NCI-H2196 treated with DMSO at 0.1 percent for 48 hours (cell line): ENCODE measurements at regions not wholly inside any gene's neighbourhood (a gene's known extent, or its start where the extent isn't known, plus 50 kb on each side); places are given as distances from the start of the nearest gene placed in this dataset.
"Not testable (repeated sequence)": the region's sequence is repeated elsewhere in the genome, so short reads cannot be mapped to it uniquely, and the experiment has no call there.

ENCODE experiments used
- DNase-seq: peaks from one replicate; lab custom pipeline; 2025; ENCODE audit not compliant: unreplicated experiment; lab: John Stamatoyannopoulos, UW

- DNase-seq: no peak
Measured at GRCh38 chr6:28657769-28658465, 132.2 kb downstream of the GPX5 start.

DNA sequence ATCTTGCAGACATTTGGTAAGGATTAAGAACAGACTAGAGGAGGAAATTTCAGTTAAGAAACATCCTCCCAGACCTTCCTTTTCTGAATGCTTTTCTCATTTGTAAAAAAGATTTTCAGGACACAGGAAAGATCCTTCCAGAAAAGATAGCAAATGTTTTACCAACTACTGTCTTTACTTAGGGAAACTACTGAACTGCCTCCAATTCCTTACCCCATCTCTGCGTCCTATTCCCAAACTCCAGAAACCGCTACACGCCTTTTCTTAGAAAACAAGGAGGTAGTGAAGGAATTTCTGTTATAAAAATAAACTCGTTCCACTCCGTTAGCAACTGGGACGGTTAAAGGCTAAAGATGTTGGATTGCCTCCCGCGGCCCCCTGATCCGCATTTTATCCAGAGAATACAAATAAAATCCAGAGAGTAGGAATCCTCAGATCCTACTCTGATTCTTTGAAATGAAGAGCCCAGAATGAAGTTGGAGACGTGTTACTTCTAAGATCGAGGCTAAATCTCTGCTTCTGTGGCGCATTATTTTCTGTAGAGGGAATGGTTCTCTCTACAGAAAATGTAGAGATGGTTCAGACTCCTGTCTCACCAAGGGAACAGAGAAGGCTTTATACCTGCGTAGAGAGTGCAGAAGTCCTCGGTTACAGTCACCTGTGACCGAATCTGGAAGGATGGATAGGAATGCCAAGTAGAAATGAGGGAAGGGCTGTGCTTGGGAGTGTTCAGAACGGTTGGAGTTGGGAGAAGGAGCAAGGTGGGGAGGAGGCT, 133.0 kb downstream of the GPX5 start:
- no peak for DNase-seq

DNA sequence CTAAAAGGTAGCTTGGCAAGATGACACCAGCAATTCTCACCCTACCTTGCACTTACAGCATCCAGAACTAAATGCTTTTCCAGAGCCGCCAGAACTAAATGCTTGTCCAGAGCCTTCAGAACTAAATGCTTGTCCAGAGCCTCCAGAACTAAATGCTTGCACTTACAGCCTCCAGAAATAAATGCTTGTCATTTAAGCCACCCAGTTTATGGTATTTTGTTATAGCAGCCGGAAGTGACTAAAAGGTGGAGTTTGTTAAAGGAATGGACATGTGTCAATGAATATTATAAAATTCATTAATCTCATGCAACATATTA, 133.5 kb downstream of the GPX5 start:
- DNase-seq: no peak

DNA sequence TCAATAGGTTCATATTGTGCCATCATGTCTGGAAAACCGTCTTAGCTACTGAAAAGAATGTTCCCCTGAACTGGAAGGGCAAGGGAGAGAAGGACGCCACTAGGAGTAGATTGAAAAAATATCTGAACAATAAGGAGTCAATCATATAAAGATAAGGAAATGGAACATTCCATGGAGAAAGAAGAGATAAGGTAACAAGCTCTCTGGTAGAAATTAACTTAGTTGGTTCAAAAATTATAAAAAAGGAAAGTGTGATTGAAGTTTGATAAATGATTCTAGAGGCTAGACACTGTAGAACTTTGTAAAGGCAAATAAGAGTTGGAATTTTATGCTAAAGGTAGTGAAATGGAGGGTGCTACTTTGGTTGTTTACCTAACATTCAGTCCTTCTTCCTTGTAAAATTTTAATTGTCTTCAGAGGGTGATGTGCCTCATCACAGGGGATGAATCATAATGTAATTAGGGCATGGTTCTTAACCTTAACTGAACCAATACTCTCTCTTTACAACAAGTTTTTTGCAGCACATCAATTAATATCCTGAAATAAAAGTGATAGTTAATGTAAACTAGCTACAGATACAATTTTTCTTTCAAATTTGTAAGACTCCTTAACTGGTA, 135.5 kb downstream of the GPX5 start:
- no peak for DNase-seq

DNA sequence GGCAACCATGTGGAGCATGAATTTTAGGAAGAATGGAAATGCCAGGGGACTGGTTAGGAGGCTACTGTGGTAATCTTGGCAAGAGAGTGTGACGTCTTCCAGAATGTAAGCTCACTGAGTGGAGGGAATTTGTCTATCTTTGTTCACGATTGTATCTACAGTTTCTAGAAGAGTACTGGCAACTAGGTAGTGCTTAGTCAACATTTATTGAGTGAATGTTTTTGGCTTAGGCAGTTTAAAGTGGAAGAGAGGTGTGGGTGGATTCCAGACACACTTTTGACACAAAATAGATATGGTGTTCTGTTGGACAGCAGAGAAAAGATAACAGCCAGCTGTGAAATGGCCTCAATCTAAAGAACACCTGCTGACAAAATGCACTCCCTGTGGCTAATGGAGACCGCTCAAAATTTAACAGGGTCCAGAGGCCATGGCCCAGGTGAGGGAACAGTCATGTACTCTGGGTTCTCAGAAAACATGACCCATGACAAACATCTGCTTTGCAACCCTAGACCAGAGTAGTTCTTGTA, 139.3 kb downstream of the GPX5 start:
- no peak for DNase-seq

GRCh38 chr6:28673417-28673786, 147.7 kb downstream of the GPX5 start:
- no peak for DNase-seq

DNA sequence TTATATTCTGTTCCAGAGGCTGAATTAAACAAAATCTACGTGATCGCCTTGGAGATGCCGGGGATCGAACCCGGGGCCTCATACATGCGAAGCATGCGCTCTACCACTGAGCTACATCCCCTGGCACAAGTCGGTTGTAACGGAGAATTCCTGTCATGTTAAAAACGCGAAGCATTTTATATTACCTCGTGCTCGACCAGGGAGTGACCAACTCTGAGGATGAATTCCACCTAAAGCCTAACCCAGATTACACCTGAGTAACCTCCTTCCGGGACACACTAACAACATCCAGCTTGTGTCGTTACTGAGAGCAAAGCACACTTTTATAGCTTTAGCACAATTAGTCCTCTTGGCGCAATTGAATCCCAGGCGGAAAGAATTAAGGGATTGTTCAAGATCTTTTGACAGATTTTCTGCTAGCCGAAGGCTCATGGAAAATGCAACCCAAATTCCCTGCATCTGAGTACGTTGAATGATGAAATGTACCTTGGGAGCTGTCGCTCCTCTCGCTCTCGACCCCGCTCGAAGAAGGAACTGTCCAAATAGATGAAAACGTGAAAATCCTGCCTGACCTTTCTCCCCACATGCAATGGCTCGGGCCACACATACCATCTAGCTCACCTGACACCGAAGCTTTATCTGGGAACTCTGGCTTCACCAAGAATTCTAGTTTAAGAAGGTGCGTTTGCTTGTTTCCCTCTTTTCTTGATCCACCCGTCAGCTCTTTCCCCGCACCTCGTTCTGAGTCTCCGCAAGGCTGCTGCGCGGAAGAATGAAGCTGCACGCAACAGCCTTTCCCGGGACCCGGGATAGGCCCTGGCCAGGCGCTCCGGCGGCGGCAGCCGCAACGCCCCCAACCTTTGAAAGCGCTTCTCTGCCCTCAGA, 148.3 kb downstream of the GPX5 start:
- no peak for DNase-seq

GRCh38 chr6:28675600-28675999, 149.9 kb downstream of the GPX5 start:
- DNase-seq: no peak

GRCh38 chr6:28682542-28682941, 156.9 kb downstream of the GPX5 start:
- DNase-seq: no peak

DNA sequence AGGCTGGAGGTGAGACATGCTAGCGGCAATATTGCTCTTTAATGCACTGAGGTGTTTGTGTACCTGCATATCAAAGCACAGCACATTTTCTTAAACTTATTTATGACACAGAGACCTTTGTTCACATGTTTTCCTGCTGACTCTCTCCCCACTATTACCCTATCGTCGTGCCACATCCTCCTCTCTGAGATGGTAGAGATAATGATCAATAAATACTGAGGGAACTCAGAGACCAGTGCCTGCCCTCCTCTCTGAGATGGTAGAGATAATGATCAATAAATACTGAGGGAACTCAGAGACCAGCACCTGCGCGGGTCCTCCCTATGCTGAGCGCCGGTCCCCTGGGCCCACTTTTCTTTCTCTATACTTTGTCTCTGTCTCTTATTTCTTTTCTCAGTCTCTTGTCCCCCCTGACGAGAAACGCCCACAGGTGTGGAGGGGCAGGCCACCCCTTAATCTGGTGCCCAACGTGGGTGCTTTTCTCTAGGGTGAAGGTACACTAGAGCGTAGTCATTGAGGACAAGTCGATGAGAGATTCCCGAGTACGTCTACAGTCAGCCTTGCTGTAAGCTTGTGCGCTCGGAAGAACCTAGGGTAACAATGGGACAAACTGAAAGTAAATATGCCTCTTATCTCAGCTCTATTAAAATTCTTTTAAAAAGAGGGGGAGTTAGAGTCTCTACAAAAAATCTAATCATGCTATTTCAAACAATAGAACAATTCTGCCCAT, 157.4 kb downstream of the GPX5 start:
- not testable (repeated sequence) for DNase-seq

DNA sequence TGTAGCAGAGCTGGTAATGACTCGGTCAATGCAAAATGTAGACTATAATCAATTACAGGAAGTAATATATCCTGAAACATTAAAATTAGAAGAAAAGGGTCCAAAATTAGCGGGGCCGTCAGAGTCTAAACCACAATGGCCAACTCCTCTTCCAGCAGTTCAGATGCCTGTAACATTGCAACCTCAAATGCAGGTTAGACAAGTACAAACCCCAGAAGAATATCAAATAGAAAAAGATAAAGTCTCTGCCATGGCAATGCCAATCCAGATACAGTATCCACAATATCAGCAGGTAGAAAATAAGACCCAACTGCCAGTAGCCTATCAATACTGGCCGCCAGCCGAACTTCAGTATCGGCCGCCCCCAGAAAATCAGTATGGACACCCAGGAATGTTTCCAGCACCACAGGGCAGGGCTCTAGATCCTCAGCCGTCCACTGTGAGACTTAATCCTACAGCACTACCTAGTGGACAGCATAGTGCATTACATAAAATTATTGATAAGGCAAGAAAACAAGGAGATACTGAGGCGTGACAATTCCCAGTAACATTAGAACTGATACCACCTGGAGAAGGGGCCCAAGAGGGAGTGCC, 158.4 kb downstream of the GPX5 start:
- peak; percentile 6 for DNase-seq

DNA sequence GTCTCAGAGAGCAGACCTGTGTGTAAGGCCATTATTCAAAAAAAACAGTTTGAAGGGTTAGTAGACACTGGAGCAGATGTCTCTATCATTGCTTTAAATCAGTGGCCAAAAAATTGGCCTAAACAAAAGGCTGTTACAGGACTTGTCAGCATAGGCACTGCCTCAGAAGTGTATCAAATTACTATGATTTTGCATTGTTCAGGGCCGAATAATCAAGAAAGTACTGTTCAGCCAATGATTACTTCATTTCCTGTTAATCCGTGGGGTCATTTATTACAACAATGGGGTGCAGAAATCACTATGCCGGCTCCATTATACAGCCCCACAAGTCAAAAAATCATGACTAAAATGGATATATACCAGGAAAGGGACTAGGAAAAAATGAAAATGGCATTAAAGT, 160.3 kb downstream of the GPX5 start:
- DNase-seq: not testable (repeated sequence)

DNA sequence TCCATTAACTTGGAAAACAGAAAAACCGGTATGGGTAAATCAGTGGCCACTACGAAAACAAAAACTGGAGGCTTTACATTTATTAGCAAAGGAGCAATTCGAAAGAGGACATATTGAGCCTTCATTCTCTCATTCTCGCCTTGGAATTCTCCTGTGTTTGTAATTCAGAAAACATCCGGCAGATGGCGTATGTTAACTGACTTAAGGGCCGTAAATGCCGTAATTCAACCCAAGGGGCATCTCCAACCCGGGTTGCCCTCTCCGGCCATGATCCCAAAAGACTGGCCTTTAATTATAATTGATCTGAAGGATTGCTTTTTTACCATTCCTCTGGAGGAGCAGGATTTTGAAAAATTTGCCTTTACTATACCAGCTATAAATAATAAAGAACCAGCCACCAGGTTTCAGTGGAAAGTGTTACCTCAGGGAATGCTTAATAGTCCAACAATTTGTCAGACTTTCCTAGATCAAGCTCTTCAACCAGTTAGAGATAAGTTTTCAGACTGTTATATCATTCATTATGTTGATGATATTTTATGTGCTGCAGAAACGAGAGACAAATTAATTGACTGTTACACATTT, 160.9 kb downstream of the GPX5 start:
- peak; percentile 37 for DNase-seq

DNA sequence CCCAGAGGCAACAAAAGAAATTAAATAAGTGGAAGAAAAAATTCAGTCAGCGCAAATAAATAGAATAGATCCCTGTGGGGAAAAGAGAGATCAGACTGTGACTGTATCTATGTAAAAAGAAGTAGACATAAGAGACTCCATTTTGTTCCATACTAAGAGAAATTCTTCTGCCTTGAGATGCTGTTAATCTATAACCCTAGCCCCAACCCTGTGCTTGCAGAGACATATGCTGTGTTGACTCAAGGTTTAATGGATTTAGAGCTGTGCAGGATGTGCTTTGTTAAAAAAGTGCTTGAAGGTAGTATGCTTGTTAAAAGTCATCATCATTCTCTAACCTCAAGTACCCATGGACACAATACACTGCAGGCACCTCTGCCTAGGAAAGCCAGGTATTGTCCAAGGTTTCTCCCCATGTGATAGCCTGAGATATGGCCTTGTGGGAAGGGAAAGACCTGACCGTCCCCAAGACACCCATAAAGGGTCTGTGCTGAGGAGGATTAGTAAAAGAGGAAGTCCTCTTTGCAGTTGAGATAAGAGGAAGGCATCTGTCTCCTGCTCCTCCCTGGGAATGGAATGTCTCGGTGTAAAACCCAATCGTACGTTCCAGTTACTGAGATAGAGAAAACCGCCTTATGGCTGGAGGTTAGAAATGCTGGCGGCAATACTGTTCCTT, 161.8 kb downstream of the GPX5 start:
- DNase-seq: not testable (repeated sequence)

DNA sequence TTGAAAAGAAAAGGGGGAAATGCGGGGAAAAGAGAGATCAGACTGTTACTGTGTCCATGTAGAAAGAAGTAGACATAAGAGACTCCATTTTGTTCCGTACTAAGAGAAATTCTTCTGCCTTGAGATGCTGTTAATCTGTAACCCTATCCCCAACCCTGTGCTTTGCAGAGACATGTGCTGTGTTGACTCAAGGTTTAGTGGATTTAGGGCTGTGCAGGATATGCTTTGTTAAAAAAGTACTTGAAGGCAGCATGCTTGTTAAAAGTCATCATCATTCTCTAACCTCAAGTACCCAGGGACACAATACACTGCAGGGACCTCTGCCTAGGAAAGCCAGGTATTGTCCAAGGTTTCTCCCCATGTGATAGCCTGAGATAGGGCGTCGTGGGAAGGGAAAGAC, 166.3 kb downstream of the GPX5 start:
- not testable (repeated sequence) for DNase-seq

GRCh38 chr6:28693033-28693750, 167.5 kb downstream of the GPX5 start:
- no peak for DNase-seq

GRCh38 chr6:28693751-28694443, 168.2 kb downstream of the GPX5 start:
- DNase-seq: no peak

- no peak for DNase-seq
Measured at GRCh38 chr6:28695715-28696114, 170.0 kb downstream of the GPX5 start.
